CD4-positive, alpha-beta T cell treated with Interferon alpha-2 for 1 hour (primary cell): ENCODE measurements at regions not wholly inside any gene's neighbourhood (a gene's known extent, or its start where the extent isn't known, plus 50 kb on each side); places are given as distances from the start of the nearest gene placed in this dataset.

Experiments used
- DNase-seq, 2 donors: peaks; one replicate each; pipeline ENCODE4 v3.0.0-alpha.2; 2020 to 2022

GRCh38 chr3:102123590-102124190 lies 274.4 kb downstream of the NFKBIZ start:
- no peak for DNase-seq

- no peak for DNase-seq
These were observed 275.0 kb downstream of the NFKBIZ start for GRCh38 chr3:102124282-102124681.

- no peak for DNase-seq
These were observed 275.4 kb downstream of the NFKBIZ start for GRCh38 chr3:102124704-102125103.

GRCh38 chr3:102125197-102125993 lies 276.1 kb downstream of the NFKBIZ start:
- no peak for DNase-seq

- no peak for DNase-seq
These were observed 276.7 kb downstream of the NFKBIZ start for GRCh38 chr3:102125994-102126368.

- DNase-seq: no peak
These were observed 280.7 kb downstream of the NFKBIZ start for GRCh38 chr3:102129760-102130608.

GRCh38 chr3:102132370-102132769 lies 283.1 kb downstream of the NFKBIZ start:
- DNase-seq: no peak

- DNase-seq: no peak
These were observed 284.1 kb downstream of the NFKBIZ start for GRCh38 chr3:102133376-102133775.

- DNase-seq: no peak
These were observed 286.0 kb downstream of the NFKBIZ start for GRCh38 chr3:102135316-102135715.

- no peak for DNase-seq
These were observed 286.9 kb downstream of the NFKBIZ start for GRCh38 chr3:102136183-102136582.

- no peak for DNase-seq
These were observed 290.8 kb downstream of the NFKBIZ start for GRCh38 chr3:102140116-102140515.

GRCh38 chr3:102141096-102141927 lies 292.0 kb downstream of the NFKBIZ start:
- no peak for DNase-seq

GRCh38 chr3:102141928-102142239 lies 292.6 kb downstream of the NFKBIZ start:
- no peak for DNase-seq

- no peak for DNase-seq
These were observed 292.3 kb upstream of the ZPLD1 start for GRCh38 chr3:102142379-102143060.

GRCh38 chr3:102143536-102143935 lies 291.3 kb upstream of the ZPLD1 start:
- DNase-seq: no peak

- no peak for DNase-seq
These were observed 290.8 kb upstream of the ZPLD1 start for GRCh38 chr3:102144063-102144462.

- no peak for DNase-seq
These were observed 286.0 kb upstream of the ZPLD1 start for GRCh38 chr3:102148598-102149337.

- DNase-seq: no peak
These were observed 282.9 kb upstream of the ZPLD1 start for GRCh38 chr3:102151935-102152334.

GRCh38 chr3:102156426-102156825 lies 278.4 kb upstream of the ZPLD1 start:
- no peak for DNase-seq

- no peak for DNase-seq
These were observed 276.6 kb upstream of the ZPLD1 start for GRCh38 chr3:102158080-102158740.
